Astrocyte (in vitro differentiated cells and primary cell): ENCODE measurements at regions not wholly inside any gene's neighbourhood (a gene's known extent, or its start where the extent isn't known, plus 50 kb on each side); places are given as distances from the start of the nearest gene placed in this dataset.

Source experiments
- EZH2 ChIP-seq: IDR thresholded peaks from 2 replicates; pipeline ENCODE4 v1.6.1; 2012; ENCODE audit warnings: mild to moderate bottlenecking, low read length, inconsistent platforms; ENCODE audit not compliant: insufficient read depth
- TF ChIP-seq, protein P1 (sequence below): IDR thresholded peaks from 2 replicates; pipeline ENCODE4 v1.5.1; 2011; ENCODE audit warnings: low read depth, mild to moderate bottlenecking, inconsistent platforms, low read length, moderate library complexity; ENCODE audit not compliant: insufficient read depth

DNA sequence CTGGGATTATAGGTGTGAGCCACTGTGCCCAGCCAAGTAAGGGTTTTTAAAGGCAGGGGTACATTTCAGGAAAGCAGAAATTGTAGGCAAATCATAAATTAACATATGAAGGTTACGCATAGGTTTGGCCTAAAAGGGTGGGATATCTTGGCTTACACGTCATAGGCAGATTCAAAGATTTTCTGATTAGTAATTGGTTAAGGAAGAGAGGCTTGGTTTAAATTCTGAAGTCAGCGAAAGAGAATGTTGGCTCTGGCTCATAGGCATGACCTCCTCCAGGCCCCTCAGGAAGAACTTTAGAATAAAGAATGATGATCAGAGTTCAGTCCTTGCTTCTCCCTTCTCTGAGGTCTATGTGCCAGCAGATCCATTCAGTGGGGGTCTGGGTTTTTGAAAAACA lies 124.8 kb upstream of the RBBP6 start:
- TF ChIP-seq, protein P1, sequence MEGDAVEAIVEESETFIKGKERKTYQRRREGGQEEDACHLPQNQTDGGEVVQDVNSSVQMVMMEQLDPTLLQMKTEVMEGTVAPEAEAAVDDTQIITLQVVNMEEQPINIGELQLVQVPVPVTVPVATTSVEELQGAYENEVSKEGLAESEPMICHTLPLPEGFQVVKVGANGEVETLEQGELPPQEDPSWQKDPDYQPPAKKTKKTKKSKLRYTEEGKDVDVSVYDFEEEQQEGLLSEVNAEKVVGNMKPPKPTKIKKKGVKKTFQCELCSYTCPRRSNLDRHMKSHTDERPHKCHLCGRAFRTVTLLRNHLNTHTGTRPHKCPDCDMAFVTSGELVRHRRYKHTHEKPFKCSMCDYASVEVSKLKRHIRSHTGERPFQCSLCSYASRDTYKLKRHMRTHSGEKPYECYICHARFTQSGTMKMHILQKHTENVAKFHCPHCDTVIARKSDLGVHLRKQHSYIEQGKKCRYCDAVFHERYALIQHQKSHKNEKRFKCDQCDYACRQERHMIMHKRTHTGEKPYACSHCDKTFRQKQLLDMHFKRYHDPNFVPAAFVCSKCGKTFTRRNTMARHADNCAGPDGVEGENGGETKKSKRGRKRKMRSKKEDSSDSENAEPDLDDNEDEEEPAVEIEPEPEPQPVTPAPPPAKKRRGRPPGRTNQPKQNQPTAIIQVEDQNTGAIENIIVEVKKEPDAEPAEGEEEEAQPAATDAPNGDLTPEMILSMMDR, result no peak
- TF ChIP-seq EZH2, result no peak
